Astrocyte (in vitro differentiated cells and primary cell): ENCODE measurements at regions not wholly inside any gene's neighbourhood (a gene's known extent, or its start where the extent isn't known, plus 50 kb on each side); places are given as distances from the start of the nearest gene placed in this dataset.

Experiments used
- CTCF ChIP-seq: IDR thresholded peaks from 2 replicates; pipeline ENCODE4 v1.5.1; 2011; ENCODE audit warnings: low read depth, mild to moderate bottlenecking, inconsistent platforms, low read length, moderate library complexity; ENCODE audit not compliant: insufficient read depth
- EZH2 ChIP-seq: IDR thresholded peaks from 2 replicates; pipeline ENCODE4 v1.6.1; 2012; ENCODE audit warnings: mild to moderate bottlenecking, low read length, inconsistent platforms; ENCODE audit not compliant: insufficient read depth

GRCh38 chr12:113676117-113676516, 204.4 kb upstream of the LHX5 start:
- TF ChIP-seq CTCF (no peak), EZH2 (no peak)
